ENCODE measurements at regions not wholly inside any gene's neighbourhood (a gene's known extent, or its start where the extent isn't known, plus 50 kb on each side); places are given as distances from the start of the nearest gene placed in this dataset.

DNA sequence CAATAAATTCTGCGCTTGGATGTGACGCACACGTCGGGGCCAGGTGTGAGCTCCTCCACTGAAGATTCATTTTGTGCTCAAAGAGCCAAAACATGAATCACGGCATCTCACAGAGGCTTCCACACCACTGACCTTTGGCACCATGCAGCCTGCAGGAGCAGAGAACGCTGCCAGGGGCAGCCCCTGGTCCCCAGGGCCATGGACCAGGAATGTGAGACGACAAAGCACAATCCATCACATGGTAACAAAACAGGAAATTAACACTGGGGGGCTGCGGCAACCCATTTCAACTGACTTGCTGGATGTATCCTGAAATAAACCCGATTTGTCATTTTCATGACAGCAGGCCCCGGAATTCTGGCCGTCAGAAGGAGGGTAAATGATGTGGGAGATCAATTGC lies 167.5 kb upstream of the IGF1R start:
- DNase-seq, result no peak

DNA sequence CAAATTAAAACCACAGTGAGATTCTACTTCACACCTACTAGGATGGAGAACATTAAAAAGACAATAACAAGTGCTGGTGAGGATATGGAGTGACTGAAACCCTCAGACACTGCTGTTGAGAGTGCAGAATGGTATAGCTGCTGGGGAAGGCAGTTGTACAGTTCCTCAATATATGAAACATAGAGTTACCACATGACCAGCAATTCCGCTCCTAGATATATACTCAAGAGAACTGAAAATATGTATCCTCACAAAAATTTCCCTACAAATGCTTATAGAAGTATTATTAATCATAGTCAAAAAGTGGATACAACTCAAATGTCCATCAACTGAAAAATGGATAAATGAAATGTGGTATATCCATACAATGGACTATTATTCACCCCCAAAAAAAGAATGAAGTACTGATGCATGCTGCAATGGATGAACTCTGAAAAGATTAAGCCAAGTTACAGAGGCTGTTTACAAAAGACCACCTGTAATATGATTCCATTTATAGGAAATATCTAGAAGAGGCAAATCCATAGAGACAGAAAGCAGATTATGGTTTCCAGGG lies 164.7 kb upstream of the IGF1R start:
- DNase-seq, result no peak

DNA sequence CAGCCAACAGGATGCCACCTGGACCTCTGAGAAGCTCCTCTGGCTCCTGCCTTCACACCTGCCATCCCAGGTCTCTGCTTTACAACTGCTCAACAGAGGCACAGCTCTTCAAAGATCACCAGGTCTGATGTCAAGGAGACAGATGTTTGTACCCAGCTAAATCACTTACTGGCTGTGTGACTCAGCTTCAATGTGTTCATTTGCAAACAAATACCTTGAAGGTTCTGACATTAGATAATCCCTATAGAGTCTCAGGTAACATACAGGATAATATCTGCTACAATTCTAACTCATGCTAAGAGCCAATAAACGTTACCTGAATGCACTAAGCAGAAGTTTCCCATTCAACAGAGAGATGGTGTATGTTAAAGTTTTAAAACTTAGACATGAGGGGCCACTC lies 163.4 kb upstream of the IGF1R start:
- DNase-seq, result no peak

DNA sequence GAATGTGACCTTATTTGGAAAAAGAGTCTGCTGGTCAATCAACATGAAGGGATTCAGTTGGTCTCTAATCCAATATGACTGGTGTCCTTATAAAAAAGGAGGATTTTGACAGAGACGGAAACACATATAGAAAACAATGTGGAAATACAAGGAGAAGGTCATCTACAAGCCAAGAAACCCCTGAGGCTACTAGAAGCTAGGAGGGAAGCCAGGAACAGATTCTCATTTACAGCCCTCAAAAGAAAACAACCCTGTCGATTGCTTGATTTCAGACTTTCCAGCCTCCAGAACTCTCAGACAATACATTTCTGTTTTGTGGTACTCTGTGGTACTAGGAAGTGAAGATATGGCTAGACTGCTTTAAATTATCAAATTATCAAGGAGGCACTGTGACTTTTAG lies 162.9 kb upstream of the IGF1R start:
- DNase-seq, result no peak

DNA sequence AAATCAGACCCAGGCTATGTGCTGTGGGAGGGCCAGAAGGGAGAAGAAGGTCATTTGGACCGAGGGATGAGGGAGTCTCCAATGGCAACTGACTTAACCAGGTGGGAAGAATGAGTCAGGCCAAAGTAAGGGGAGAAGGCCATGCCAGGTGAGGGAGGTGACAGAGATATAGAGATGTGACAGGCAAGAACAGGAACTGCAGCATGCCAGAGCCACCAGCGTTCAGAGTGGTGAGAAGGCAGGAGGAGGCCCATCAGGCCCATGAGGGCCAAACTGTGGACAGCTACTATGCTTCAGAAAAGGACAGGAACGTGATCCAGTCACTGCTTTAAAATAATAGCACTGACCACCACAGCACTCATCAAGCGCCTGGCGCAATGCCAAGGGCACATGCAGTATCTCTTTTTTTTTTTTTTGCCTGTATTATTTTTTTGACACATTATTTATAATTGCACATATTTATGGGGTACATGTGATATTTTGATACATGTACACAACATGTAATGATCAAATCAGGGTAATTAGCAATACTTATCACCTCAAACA lies 154.3 kb upstream of the IGF1R start:
- no peak for DNase-seq

DNA sequence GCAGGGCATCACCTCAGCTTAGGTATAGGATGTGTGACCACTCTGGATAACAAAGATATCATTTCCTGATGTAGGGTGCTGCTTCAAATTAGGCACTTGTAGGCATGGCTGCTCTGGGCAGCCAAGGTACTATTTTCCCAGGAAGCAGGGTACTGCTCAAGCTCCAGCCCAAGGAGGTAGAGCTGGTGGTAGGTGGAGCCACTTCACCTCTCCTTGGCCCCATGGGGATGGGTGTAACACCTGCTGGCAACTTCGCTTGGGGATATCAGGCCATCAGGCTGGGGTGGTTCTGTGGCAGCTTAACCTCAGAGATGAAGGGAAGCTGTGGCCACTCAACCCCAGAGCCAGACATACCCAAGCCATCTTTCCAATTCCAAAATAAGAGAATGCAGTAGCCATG lies 147.1 kb upstream of the IGF1R start:
- no peak for DNase-seq

DNA sequence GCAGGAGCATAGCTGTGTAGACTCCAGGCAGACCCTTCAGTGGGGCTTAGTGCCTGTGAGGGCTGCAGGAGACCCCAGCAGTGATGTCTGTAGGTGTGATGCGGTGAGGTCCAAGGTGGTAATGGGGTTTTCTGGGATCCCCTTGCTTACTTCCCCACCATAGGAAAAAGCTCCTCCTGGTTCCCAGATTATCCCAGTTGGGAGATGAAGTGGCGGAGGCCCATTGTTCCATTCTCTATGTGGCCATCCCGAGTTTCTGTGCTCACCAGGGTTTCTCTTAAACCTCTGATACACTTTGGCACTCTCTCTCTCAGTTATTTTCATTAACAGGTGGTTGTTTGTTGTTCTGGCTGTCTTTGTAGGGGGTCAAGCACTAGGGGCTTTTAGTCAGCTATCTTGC lies 146.7 kb upstream of the IGF1R start:
- DNase-seq, result no peak

DNA sequence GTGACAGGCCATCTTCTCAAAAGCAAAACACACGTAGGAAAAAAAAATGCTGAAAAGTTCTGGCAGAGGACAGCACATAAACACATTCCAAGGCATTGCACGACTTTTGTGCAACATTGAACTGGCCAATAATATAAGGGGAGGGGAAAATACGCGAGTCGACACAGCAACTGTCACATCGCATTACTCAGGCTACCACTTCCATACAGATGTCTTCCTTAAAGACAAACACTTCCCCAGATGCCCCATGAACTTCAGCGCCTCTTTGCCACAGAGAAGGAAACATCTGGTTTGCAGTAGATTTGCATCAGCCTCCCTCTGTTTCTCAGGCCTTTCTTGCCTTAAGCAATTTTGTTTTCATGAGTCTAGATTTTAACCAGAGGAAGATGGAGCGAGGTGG lies 144.4 kb upstream of the IGF1R start:
- DNase-seq, result no peak

DNA sequence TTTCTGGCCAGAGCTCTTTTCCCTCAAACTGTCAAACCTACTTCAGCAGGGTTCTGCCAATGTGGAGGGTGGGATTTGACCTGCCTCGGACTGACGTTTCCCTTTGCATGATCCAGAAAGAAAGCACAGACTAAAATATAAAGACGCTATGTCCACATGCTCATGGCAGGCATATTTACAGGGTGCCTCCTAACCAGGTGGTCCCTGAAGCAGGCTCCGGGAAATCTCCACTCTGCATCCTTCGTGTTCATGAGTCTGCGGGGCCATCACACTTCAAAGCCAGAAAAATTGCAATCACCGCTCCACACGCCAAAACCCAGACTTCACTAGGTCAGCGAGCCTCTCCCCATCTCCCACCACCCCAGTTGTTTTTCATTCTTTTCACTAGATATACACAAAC lies 143.3 kb upstream of the IGF1R start:
- DNase-seq, result no peak

DNA sequence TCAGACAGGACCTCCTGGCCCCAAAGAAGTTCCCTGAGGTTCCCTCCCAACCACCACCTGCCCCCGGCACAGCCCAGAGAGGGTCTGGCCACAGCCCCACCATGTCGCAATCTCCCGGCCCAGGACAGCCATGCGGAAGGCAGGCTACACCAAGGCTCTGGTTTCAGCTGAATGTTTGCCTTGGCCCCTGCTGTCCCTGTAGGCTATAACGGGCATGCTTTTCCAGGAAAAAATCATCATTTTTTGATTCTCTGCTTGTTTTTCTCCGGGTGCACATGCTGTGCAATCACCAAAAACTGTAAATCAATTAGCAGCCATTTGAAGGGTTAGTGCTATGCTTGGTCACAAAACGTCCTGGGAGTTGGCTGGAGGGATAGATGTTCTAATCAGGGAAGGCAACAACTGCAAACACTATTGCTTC lies 142.7 kb upstream of the IGF1R start:
- DNase-seq, result no peak

DNA sequence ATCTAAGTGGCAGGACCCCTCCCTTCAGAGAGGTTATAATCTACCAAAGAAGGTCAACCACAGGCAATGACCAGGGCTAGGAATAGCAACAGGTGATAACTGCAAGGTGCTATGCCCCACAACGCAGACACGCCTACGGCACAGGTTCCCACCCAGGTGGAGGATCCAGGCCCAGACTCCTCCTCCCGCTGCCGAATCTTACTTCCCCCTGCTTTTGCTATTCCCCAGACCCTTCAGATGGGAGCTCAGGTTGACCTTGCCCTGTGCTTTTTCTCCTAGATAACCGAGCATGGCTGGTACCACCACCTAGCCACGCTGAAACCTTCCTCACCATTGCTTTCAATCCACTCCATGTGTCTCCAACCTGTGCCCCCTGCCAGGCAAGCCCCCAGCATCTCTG lies 142.2 kb upstream of the IGF1R start:
- DNase-seq, result no peak

DNA sequence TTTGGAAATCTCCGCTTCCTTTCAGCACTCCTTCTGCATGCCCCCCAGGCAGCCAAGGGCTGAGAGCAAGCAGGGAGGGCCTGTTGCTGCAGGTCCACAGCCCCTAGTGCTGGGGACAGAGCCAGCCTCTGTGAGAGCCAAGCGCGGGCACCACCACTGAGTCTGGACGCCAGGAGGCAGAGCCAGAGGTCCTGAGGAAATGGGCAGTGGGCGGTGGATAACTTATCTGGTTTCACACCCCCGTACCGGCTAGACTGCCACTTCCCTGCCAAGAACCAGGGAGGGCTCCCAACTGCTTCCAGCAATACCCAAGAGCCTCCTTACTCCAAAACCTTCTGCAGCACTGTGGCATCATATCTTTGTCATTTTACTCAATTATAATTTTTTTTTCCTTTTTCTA lies 141.6 kb upstream of the IGF1R start:
- no peak for DNase-seq

DNA sequence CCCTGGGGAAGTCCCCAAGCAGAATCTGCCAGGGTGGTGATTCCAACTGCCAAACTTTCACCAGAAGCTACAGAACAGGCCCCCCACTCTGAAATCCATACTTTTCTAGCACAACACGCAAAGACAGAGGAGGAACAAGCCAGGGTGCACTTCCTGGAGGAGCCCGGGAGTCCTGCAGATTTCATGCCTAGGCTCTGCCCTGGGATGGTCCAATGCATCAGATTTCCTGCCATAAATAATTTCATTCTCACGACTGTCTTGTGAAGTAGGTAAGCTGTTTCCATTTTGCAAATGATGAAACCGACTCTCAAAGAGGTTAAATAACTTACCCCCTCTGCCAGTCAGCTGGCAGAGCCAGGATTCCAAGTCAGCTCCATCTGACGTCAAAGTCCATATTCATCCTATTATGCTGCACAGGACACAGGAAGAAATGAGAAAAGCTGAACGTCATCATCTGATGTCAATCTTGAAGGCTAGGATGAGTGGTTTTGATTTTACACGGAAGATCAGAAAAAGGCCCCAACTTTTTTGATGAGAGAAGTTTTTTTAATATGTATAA lies 134.8 kb upstream of the IGF1R start:
- no peak for DNase-seq

DNA sequence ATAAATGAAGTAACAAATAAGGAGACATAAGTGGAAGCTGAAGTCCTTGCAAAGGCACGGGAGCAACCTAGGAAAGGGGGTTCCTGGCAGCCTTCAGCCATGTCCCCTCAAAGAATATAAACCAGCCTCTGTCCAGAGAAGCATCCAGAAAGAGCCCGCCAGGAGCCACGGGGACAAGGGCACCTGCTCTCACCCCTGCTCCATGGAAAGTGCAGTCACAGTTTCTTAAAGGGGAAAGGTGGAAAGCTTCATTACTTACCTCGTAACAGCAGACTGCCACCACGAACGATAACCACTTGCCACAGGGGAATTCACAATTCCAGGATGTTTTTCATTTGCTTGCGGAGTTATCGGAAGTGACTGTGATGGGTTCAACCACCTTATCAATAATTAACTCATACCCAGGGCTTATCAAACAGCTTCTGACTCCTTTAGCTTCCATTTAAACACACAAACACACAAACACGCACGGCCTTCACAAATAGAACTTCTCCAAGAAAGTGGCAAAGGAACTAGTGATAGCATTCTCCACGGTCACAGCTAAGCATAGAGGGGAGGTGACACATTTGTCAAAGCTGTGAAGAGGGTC lies 134.2 kb upstream of the IGF1R start:
- no peak for DNase-seq

DNA sequence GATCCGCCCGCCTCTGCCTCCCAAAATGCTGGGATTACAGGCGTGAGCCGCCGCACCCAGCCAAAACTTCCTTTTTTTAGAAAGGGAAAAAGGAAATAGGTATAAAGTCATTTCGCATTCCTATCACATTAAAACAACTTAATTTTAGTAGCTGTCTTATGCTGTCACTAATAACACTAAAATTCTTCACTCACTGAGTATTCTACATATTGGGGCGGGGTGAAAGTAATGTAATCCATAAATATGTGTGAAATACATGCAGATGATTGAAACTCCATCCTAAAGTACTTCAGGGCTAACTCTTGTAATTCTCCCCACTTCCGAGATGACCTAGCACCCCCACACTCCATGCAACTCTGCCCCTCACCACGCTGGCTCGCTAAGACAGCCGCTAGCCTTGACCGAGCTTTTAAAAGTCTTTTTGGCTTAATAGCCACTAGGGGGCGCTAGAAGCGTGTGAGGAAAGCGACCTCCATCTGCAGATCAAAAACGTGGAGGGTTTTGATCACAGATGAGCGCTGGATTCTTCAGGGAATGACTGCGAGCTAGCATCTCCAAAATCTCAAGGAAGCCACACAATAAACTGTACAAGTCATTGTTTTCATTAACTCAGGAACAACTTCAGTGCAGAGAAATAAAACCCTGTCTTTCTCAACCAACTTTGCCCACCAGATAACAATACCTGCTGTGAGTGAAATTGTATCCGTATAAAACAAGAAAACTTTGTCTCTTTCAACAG lies 129.3 kb upstream of the IGF1R start:
- peak in 1 of 4 experiments; percentile 4 for DNase-seq

DNA sequence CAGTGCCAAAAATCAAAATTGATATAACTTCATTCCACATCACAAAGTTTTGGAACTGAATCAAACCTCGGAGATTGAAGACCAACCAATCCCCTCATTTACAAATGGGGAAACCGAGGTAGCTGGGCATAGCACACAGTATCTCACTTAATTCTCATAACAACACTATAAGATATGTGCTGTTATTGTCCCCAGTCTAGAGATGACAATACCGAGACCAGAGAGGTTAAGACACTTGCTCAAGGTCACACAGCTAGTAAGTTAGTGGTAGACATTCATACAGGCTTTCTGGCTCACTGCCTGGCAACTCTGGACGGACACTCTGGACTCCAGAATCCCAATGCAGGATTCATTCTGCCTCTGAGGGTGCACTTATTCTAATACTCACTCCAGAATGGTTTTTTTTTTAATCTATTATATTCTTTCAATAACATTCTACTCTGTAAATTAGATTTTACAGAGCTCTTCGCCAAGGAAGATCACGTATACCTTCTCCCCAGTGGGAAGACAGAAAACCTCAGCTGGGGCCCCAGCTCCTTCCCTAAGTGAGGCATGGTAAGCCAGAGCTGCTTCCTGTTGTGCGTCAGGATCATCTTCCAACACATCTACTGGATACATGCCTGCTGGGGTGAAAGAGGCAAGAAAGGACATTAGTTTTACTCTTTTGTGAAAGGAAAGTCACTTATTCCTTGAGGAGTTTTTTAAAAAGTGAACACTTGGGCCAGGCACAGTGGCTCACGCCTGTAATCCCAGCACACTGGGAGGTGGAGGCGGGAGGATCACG lies 128.4 kb upstream of the IGF1R start:
- DNase-seq, result no peak

DNA sequence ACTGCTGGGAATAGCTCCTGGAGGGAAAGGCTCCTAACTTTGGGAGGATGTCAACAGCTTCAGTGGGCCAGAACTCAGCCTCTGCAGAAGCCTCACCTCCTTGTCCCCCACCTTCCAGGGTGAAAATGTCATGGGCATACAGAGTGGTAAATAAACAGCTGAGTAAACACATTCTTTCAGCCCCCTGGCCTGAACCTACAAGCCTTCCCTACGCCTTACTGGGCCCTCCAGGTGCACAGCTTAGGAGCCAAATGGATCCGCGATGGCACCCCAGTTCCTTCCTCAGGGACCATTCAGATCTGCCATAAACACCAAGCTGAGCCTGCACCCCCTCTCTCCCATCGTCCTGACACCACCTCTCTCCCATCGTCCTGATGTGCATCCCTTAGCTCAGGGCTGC lies 126.2 kb upstream of the IGF1R start:
- no peak for DNase-seq

DNA sequence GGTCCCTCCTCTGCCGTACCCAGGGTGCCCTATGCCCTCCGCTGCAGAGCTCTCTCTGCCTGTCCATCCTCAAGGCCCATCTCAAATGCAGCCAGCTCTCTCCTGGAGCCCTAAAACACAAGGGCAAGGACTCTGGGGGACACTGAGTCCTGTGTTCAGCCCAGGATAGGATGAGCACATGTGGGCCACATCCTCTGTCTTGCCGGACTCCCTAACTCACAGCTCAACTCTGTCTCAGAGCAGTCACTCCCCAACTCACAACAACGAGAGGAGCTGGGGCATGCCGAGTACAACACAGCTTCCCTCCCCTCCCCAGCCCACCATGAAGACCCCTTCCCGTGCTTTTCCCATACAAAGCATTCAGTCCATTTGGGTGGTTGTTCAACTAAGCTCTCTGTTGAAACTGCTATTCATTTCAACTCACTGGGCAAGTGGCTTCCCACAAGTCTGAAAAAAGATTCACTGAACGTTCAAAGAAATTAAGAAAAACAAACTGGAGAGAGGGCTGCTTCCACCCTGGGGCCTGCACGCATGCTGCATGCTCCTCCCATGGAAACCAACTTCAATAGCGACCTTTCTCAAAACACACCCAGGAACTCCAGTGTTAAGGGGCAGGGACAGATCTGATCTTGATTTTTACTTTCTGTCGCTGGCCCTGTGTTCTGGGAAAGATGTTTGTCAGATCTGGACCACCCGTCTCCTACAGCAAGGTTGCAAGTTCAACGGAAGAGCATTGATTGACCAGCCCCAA lies 124.3 kb upstream of the IGF1R start:
- DNase-seq, result no peak

DNA sequence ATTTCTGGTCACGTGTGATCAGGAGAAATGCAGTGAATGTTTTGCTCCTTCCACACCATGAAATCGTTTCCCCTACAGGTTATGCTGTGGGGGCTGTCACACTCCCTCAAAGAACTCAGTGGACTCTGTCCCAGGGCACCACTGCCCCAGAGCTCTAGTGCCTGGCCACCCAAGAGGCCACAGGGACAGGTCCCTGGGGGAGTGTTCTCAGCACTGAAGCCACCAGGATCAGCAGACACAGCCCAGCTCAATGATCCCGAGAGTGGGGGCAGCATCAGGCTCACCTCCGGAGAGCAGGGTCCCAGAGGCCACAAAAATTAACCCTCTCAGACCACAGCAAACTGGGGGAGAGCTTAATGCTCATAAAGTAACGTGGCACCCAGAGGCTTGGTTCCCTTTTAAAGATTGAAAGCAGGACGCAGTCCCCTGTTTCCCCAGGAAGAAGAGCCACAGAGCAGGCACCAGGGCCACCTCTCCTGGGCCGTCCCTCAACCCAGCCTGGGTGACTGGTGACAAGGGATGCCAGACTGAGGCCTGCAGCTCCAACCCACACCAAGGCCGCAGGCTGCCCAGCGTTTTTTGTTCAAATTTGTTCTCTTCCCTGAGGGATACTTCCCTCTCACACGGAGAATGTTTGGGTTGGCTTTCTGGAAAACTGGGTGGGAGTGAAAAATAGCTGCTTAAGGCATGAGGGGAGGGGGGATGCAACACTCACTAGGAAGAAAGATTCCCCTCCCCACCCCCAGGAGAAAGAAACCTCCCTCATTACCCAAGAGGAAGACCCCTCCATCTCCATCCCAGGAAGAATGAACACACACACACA lies 123.3 kb upstream of the IGF1R start:
- DNase-seq, result no peak

DNA sequence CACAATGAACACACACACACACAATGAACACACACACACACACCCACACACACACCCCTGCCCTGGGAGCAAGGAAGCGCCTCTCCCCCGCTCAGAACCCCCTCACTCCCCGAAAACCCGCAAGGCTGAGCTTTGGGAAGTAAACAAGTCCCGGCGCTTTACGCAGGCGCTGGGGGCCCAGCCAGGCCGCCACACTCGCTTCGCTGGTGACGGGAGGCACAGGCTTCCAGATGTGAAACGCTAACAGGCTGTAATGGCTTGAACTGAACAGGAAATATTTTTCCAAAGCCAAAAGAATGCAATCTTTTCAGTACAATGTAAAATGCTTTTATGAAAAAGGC lies 122.7 kb upstream of the IGF1R start:
- no peak for DNase-seq

DNA sequence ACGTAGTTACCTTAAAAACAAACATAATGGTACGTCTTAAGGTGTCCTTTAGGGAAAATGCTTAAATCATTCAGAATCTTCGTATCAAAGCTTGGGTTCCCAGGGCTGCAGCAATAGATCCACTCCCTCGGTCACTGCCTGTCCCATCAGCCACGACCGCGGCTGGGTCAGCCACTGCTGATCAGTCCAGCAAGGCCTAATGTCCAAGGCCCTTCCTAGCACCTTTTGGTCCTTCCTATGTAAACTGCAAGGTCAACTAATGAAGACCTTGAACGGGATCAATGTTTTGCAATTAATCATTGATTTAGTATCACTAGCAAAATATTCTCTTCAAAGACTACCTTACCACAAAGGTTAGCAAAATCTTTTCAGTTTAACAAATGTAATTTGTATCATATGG lies 122.2 kb upstream of the IGF1R start:
- no peak for DNase-seq
